ENCODE measurements at regions not wholly inside any gene's neighbourhood (a gene's known extent, or its start where the extent isn't known, plus 50 kb on each side); places are given as distances from the start of the nearest gene placed in this dataset.

- TF ChIP-seq, protein P1, sequence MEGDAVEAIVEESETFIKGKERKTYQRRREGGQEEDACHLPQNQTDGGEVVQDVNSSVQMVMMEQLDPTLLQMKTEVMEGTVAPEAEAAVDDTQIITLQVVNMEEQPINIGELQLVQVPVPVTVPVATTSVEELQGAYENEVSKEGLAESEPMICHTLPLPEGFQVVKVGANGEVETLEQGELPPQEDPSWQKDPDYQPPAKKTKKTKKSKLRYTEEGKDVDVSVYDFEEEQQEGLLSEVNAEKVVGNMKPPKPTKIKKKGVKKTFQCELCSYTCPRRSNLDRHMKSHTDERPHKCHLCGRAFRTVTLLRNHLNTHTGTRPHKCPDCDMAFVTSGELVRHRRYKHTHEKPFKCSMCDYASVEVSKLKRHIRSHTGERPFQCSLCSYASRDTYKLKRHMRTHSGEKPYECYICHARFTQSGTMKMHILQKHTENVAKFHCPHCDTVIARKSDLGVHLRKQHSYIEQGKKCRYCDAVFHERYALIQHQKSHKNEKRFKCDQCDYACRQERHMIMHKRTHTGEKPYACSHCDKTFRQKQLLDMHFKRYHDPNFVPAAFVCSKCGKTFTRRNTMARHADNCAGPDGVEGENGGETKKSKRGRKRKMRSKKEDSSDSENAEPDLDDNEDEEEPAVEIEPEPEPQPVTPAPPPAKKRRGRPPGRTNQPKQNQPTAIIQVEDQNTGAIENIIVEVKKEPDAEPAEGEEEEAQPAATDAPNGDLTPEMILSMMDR (IDR thresholded peaks at IDR 0.05): no peak
- 70 to 71% (median 70%) methylated on average over 5 of the region's 5 CpGs for WGBS, 3 donors
- Histone ChIP-seq H3K27me3 (ENCODE audit: insufficient read depth in 3 of 3, low read length in 2 of 3) (no peaks in the 10 kb centered on the region), H3K4me3 (no peak overlapping the region), H3K4me1 (peaks cover 15% of the 10 kb centered on the region), H3K9me3 (no peaks in the 10 kb centered on the region), H3K36me3 (ENCODE audit: insufficient read depth in 1 of 2, low read depth in 1 of 2) (no peaks in the 10 kb centered on the region), H3K27ac (no peak overlapping the region)
- intact Hi-C loops (cut with DNase I): no loop called here
- ATAC-seq (no peak), DNase-seq (no peak)
Measured at GRCh38 chr11:8834379-8834778, 76.6 kb upstream of the AKIP1 start.

GRCh38 chr11:8838248-8838647 lies 72.7 kb upstream of the AKIP1 start:
- H3K4me1 ChIP-seq: peaks cover 9% of the 10 kb centered on the region
- no peak for DNase-seq
- H3K27ac ChIP-seq: no peak overlapping the region
- TF ChIP-seq, protein P1 (IDR thresholded peaks at IDR 0.05): no peak
- no peaks in the 10 kb centered on the region for H3K9me3 ChIP-seq
- intact Hi-C loops (cut with DNase I): no loop called here
- no peaks in the 10 kb centered on the region for H3K27me3 ChIP-seq (ENCODE audit: insufficient read depth in 3 of 3, low read length in 2 of 3)
- H3K4me3 ChIP-seq: no peak overlapping the region
- no peaks in the 10 kb centered on the region for H3K36me3 ChIP-seq (ENCODE audit: insufficient read depth in 1 of 2, low read depth in 1 of 2)
- no peak for ATAC-seq
- 38 to 45% (median 41%) methylated on average over 7 of the region's 7 CpGs for WGBS, 3 donors

DNA sequence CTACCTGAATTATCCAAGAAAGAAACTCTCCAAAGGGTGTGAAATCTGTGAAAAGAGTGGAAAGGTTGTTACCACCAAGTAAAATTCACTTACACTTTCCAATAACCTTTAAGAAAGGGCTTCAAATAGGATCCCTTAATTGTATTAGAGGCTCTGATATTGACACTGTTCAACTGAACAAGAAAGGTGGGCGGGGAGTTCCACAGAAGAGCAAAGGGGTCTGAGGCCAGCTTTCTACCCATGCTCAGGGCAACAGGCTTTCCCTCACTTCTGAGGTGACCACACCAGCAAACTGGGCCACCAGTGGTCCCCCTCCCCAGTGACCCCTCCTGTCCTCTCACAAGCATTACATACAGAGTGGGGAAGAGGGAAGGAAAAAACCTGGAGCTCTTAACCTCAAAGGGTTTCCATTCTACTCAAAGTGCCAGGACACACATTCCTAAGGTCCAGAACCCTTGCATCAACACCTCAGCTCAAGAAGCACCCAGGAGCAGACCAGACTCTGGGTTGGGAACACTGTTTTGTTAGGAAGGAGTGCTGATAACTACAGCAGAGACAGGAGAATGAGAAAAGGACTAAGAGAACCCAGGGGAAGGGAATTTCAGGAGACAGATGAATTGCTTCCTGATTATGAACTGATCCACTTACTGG lies 71.6 kb upstream of the AKIP1 start:
- Histone ChIP-seq H3K36me3 (ENCODE audit: insufficient read depth in 1 of 2, low read depth in 1 of 2) (no peaks in the 10 kb centered on the region), H3K4me1 (no peaks in the 10 kb centered on the region), H3K27me3 (ENCODE audit: insufficient read depth in 3 of 3, low read length in 2 of 3) (no peaks in the 10 kb centered on the region), H3K27ac (no peak overlapping the region), H3K4me3 (no peak overlapping the region), H3K9me3 (no peaks in the 10 kb centered on the region)
- no peak for DNase-seq
- TF ChIP-seq, protein P1 (IDR thresholded peaks at IDR 0.05): no peak
- intact Hi-C loops (cut with DNase I): no loop called here
- no peak for ATAC-seq
- WGBS, 3 donors: 0 to 52% (median 47%) methylated on average over 1 of the region's 1 CpG

DNA sequence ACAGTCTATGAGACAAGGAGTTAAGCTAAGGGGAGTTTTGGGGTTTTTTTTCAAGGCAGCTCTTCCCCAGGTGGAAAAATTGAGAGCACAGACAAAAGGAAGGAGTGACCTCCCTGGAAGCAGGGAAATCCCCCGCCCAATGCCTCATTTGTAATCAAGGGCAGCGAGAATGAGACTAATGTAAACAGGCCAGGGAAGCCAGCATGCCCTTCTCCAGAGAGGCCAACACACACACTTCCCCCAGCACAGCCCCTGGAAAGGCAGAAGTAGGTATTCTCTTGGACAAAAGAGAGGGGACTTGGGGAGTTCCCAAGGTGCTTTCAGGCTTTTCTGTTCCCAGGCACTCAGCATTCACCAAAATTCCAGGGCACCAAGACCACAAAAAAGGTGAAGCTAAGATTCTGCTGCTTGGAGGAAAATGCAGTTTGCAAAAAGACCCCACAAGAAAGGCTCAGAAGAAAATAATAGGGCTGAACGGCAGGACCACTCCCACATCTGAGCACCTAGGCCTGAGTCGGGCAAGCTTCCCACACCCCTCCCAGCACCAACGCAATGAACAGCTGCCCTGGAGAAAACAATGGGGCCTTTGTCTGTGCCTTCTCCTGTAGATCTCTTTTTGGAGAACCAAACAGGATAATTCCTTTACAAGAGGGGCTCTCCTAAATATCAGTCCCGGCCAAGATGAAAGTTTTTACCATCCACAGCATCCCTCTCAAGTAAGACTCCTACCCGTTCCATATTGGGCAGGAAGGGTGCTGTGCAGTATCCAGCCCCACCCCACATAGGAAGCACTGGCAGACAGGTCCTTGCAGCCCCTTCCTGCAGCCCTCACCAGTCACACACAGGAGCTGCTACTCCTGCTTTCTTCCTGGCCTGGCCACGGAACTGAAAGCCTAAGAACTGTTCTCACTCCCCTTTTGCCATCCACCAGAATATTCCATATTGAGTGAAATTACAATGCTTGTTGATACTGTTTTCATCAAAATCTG lies 70.7 kb upstream of the AKIP1 start:
- no peaks in the 10 kb centered on the region for H3K9me3 ChIP-seq
- H3K27me3 ChIP-seq (ENCODE audit: insufficient read depth in 3 of 3, low read length in 2 of 3): no peaks in the 10 kb centered on the region
- ATAC-seq (no peak), DNase-seq (no peak)
- intact Hi-C loops (cut with DNase I): no loop called here
- H3K4me3 ChIP-seq: no peak overlapping the region
- TF ChIP-seq, protein P1 (IDR thresholded peaks at IDR 0.05): no peak
- H3K36me3 ChIP-seq (ENCODE audit: insufficient read depth in 1 of 2, low read depth in 1 of 2): no peaks in the 10 kb centered on the region
- WGBS, 3 donors: 47 to 61% (median 49%) methylated on average over 8 of the region's 8 CpGs
- no peaks in the 10 kb centered on the region for H3K4me1 ChIP-seq
- no peak overlapping the region for H3K27ac ChIP-seq

All from psoas muscle (tissue), 7 donors.